ENCODE measurements at regions not wholly inside any gene's neighbourhood (a gene's known extent, or its start where the extent isn't known, plus 50 kb on each side); places are given as distances from the start of the nearest gene placed in this dataset.
"Not testable (repeated sequence)": the region's sequence is repeated elsewhere in the genome, so short reads cannot be mapped to it uniquely, and the experiment has no call there.

DNA sequence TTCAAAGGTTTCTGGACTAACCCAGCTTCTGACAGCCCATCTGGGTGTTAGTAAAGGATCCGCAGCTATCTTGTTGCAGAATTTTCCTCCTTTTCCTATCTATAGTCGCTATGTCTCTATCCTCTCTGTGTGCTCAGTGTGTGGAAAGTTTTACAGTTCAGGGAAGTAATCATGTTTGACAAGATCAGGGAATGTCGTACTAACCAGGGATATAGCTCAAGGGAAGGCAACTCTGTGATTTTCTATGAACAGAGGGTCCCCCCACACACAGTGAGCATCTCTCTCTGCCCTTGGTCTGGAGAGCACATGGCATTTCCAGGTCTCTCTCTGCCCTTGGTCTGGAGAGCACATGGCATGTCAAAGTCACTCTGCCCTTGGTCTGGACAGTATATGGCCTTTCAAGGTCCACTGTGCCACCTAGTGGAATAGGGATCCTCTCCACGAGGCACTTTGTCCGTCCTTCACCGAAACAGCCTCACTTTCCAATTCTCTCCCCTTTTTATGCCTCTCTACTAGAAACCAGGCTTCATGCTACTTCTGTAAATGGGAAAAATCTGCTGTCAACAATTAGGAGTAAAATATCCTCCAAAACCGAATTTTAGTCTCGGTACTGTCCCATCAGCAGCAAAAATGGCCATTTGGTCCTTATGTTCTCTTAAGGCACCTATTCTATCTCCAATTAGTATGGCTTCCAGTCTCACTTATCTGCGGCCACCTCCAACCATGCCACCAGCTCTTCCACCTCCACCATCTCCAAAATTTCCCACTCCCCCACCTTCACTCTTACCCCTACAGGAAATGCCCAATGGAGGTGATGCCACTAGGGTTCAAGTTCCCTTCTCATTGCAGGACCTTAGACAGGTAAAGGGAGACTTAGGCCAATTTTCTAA is 88.7 kb downstream of the IGLL5 start:
- ATAC-seq, result peak; percentile 83
- DNase-seq (ENCODE audit: low spot score), result no peak

DNA sequence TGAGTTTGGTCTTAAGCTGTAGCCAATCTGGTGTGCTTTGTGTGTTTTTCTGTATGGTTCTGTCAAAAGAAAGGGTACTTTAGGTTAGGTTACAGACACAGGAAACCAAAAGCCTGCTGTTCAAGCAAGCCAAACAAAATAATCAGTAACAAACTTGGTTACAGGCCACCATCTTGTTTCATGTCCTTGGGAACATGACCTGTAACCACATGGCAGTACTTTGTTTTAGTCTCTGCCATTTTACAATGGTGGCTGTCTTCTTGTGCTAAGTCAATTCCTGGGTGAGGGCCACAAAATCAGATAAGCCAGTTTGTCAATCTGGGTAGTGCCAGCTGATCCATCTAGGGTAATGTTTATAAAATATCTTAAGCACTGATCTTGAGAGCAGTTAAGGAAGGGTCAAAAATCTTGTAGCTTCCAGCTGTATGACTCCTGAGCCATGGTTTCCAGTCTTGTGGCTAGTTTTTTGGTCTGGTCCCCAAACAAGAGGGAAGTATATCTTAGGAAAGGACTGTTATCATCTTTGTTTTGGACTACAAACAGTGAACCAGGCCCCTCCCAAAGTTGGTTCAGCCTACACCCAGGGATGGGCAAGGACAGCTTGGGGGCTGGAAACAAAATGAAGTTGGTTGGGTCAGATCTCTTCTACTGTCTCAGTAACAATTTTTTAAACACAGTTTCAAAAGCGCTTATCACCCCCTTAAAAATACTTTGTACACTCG is 90.0 kb downstream of the IGLL5 start:
- no peak for ATAC-seq
- no peak for DNase-seq (ENCODE audit: low spot score)

DNA sequence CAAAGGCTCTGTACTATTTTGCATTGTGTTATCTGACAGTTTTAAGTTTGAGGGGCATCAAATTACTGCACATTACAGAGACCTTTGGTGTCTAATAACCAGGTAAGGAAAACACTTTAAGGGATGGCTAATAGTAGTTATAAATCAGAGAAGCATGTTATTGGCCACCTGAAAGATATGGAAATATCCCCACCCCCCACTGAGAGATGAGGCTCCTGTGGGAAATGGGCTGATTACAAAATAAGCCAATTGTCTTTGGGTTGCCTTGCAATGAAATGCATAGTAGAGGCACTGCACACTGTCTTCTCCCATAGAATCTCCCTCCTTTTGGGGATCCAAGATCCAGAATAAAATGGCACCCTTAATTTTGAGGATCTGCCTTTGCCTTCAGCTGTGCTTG is 91.0 kb downstream of the IGLL5 start:
- no peak for ATAC-seq

DNA sequence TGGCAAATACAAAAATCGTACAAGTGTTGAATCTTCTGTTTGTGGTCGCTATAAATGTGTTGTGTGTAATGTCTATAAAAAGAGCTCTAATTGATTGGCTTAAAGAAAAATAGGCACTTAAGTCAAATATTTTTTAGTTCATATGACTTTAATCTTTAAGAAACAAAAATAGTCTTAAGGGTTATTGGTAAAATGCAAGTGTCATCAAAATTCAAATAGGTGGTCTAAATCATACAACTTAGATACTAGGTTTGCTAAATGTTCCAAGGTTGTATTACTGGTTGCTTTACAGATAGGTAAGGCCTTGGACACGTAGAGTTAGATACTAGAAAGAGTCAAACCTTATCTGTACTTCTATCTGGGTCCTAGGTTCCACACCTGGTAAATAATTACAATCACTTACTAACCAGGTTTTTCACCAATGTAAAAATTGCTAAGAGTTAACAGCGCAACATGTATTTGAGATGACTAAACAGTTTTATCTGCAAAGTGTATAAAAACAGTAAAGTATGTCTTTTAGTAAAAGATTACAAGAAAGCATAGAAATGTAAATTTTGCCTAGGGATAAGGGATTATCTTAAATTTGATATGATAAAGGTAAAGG is 91.1 kb upstream of the GNAZ start:
- ATAC-seq, result no peak
- DNase-seq (ENCODE audit: low spot score), result no peak

More for the DNA sequence above, 91.0 kb downstream of the IGLL5 start:
- DNase-seq (ENCODE audit: low spot score), result no peak

DNA sequence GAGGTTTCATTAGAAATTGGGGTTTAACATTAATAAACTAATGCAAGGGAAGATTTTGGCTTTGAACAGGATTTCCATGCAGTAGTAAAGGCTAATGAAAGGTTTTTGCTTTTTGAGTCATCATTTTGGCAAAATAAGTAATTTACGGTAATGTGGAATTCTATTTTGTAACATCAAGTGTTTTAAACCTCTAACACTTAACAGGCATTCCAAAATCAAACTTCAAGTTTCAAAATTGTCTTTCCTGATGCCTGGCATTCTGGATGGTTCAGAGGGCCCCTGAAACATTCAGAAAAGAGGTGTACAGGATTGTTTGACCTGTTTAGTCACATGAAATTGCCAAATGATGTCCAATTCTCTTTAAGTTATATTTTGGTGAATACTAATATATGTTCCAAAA is 90.4 kb upstream of the GNAZ start:
- no peak for ATAC-seq

DNA sequence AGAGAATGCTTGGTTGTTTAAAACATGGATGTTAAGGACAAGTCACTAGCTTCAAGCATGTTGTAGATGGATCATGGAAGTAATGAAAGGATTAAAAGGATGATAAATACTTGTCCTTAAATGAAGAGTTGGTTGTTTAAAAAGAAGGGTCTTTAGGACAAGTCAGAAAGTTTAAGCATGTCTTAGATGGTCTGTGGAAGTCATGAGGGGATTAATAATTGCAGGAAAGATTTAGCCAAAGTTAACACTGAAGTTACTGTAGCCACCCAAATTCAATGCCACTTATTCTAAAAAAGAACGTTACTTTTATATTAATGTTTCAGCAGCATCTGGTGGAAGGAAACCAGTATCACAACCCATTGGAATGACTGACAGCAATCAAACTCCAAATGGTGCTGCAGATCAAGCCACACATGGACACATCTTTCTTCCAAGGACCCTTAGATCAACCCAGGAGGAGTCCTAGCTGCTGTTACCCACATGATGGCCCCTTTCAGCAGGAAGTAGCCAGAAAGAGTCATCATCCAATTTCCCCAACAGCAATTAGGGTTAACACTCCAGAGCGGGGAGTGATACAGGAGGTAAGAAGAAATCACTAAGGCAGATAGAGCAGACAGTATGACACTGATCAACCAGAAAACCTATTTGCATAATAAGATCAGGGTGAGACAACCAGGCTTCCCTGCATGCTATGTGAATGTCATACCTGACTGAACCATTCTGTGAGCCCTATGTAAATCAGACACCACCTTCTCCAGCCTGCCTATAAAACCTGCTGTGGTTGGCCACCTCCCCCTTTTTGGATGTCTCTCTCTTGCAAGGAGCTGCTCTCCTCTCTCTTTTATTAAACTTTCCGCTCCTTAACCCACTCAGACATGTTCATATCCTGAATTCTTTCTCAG is 88.4 kb upstream of the GNAZ start:
- DNase-seq (ENCODE audit: low spot score) (no peak), ATAC-seq (no peak)

More for the DNA sequence above, 90.4 kb upstream of the GNAZ start:
- DNase-seq (ENCODE audit: low spot score), result no peak

DNA sequence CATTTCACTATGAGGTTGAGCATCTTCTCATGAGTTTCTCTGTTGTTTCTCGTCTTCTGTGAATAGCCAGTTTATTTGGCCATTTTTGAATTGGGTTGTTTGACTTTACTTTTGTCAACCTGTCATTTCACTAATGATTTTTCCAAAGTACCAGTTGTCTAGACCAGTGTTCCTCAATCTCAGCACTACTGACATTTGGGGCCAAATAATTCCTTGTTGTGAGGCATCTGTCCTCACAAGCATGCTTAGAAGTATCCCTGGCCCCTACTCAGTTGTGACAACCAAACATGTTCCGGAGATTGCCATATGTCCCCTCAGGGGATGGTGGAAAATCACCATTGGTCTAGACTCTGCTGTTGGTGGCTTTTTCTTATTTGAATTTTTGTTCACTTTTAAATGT is 87.7 kb upstream of the GNAZ start:
- DNase-seq (ENCODE audit: low spot score), result no peak
- no peak for ATAC-seq

DNA sequence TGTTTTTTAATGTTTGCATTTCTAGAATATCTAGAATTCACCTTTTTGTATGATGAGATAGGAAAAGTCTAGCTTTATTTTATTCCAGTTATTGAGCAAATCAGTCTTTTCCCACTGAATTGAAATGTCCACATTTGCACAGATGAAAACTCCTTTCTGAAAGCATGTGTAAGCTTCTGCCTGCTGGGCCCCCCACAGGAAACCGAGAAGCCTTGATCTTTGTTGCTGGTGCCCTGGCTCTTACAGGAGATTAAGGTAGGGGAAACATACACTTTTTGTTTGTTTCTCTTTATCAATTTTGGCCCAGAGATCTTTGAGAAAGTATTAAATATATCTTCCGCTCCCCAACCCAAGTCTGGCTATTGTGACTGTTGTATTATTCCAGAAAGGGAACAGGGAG is 87.2 kb upstream of the GNAZ start:
- DNase-seq (ENCODE audit: low spot score) (no peak), ATAC-seq (no peak)

DNA sequence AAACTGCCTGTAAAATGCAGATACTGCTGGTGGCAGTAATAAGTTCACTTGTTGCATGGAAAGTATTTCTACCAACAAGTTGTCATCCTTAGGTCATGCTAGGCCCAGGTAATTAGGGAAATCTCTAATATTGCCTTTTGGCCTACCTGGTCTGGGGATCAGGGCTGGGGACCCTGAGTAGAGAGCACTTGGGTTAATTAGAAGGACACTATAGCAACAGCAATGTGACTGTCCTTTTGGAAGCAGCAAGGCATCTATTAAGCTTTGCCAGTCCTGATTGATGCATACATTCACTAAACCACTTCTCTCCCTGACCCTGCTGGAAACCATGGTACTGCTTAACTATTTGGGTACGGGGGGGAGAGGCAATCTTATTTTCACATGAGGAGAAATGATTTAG is 86.5 kb upstream of the GNAZ start:
- no peak for ATAC-seq

DNA sequence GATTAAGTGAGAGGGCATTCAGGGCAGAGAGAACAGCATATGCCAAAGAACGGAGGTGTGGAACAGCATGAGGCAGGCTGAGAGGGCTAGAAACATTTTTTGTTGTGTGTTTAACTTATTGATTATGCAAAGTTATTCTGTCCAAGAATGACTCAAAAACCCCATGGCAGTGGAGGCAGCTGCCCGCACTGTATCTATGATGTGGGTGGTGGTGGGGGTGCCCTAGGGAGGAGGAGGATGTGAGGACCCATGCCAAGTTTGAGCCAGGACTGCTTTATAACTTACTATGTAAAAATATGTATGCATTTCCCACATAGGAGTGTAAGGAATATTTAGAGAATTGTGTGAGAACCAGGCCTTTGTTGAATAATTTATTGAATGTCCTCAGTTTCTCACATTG is 85.4 kb upstream of the GNAZ start:
- no peak for DNase-seq (ENCODE audit: low spot score)
- no peak for ATAC-seq

More for the DNA sequence above, 86.5 kb upstream of the GNAZ start:
- DNase-seq (ENCODE audit: low spot score), result no peak

DNA sequence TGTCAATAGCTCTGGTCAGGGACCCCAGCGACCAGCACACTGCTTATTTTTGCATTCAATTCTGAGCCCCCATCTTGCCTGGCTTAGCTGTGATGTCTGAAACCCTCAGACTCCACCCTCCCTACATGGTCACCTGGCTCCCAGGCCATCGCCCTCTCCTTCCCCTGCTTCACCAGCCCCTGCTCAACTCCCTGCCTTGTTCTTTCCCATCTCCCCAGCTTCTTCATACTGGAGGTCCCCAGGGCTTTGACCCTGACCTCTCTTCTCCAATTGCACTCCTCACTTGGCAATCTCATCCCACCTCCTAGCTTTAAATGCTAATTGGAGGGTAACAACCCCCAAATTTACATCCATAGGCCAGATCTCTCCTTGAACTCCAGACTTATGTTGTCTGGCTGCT is 84.3 kb upstream of the GNAZ start:
- DNase-seq (ENCODE audit: low spot score) (no peak), ATAC-seq (no peak)

DNA sequence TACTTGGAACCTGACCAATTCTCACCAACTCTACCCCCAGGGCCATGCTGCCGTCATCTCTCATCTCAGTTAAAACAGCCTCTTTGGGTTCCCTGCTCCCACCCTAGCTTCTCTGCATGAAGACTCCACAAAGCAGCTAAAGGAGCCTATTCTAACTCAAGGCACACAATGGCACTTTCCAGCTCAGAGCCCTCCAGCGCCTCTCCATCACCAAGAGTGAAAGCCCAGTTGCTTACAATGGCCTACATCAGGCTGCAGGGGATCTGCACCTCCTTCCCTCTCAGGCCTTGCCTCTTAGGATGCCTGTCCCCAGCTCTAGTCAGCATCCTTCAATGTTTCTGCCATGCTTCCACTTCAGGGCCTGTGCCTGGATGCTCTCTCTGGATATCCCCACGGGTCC is 83.7 kb upstream of the GNAZ start:
- DNase-seq (ENCODE audit: low spot score) (no peak), ATAC-seq (no peak)

DNA sequence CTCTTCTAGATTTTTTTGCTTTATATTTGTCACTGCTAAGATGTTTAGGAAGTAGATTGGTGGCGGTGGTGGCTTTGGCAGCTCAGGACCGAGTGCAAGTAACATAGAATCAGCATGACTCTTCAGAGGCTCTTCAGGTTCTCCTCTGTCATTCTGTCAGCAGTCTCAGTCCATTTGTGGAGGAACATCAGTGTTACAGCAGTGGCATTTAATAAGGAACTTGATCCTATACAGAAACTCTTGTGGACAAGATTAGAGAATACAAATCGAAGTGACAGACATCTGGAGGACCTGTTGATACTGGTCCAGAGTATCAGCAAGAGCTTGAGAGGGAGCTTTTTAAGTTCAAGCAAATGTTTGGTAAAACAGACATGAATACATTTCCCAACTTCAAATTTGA is 82.2 kb upstream of the GNAZ start:
- DNase-seq (ENCODE audit: low spot score) (no peak), ATAC-seq (no peak)

DNA sequence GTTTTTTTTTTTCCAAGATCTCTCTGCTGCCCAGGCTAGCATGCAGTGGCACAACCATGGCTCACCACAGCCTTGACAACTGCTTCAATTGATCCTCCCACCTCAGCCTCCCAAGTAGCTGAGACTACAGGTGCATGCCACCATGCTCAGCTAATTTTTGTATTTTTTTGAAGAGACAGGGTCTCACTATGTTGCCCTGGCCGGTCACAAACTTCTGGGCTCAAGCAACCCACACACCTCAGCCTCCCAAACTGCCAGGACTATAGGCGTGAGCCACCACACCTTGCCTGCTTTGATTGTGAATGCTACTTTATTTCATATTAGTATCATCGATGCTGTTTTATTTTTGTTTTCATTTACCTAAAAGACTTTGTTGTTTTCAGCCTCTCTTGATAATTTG is 81.5 kb upstream of the GNAZ start:
- no peak for ATAC-seq
- DNase-seq (ENCODE audit: low spot score), result no peak

DNA sequence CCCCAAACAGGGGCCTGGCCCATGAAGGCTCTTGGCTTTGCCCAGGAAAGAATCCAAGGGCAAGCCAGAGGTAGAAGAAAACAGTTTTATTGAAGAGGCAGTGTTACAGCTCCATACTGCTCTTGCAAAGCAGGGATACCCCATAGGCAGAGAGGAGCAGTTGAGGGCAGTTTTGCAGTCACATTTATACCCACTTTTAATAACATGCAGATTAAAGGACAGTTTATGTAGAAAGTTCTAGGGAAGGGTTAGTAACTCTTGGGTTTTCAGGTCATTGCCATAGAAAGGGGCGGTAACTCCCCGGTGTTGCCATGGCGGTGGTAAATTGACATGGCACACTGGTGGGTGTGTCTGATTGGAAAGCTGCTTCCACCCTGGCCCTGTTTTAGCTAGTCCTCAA is 80.5 kb upstream of the GNAZ start:
- ATAC-seq (no peak), DNase-seq (ENCODE audit: low spot score) (no peak)

DNA sequence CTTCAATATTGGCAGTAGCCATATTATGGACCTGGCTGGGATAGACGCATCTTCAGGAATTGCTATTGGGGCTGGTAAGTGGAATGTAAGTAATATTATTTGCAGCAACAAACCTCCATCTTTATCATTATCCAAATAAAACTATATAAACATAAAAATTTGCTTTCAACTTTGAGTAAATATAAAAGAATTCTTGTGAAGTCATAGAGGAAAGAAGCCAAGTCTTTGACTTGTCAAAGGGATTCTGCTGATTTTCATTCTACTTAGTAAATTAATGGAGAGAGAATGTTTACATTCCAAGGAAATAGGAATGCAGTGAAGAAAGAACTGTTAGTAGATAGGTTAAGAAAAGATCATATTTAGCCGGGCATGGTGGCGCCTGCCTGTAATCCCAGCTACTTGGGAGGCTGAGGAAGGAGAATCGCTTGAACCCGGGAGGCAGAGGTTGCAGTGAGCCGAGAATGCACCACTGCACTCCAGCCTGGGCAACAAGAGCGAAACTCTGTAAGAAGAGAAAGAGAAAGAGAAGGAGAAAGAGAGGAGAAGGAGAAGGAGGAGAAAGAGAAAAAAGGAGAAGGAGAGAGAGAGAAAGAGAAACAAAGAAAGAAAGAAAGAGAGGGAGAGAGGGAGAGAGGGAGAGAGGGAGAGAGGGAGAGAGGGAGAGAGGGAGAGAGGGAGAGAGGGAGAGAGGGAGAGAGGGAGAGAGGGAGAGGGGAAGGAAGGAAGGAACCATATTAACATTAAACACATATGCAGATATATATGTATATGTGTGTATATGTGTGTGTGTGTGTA is 79.4 kb upstream of the GNAZ start:
- ATAC-seq; DNase-seq (ENCODE audit: low spot score): not testable (repeated sequence)

DNA sequence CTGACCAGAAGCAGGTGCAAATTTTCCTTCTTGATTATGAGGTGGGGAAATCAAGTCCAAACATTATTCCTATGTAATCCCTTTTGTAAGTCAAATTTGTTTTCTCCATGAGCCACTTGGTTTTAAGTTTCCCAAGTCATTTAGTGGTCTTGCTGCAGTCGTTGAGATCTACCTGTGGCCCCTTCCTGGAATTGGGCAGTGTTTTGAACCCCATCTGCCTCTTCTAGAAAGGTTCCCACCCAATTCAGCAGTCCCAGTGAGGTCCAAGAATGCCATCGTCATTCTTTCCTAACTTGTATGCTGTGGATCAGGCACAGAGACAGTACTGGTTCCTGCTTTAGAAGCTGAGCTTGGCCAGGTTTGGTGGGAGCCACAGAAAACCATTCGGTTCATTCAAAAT is 77.8 kb upstream of the GNAZ start:
- ATAC-seq, result no peak
- DNase-seq (ENCODE audit: low spot score), result no peak

DNA sequence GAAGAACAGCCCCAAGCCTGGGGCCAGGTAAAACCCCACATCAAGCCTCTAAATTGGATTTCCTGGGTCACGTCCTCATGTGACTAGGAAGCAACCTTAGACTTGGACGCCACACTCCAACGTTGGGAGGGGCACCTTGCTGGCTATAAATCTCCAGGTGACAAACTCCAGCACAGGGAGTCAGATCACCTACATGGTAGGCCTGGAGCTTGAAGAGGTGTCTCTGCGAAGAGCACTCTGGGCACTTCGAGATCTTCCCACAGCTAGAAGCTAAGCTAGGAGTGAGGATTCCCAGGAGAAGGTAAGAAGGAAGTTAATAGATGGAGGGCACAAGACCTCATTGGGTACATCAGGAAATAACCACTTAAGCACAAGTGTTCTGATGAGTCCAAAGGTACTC is 77.1 kb upstream of the GNAZ start:
- DNase-seq (ENCODE audit: low spot score) (no peak), ATAC-seq (no peak)

DNA sequence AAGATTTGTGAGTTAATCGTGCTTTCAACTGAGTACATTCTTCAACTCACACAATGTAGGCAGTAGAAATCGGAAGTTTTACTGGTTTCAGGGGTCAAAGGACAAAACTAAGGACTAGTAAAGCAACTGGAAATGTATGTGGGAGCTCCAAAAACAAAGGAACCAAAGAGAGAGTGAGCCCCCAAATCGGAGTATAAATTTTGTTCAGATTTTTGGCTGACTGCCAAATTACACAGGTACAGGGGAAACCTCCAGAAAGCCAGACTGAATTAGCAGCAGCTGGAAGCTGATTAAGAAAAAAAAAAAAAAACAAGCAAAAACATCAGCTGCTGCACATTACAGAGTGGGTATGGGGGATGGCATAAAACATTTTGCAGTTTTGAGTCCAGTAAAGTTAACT is 75.2 kb upstream of the GNAZ start:
- ATAC-seq, result no peak
- no peak for DNase-seq (ENCODE audit: low spot score)
